ENCODE measurements at regions not wholly inside any gene's neighbourhood (a gene's known extent, or its start where the extent isn't known, plus 50 kb on each side); places are given as distances from the start of the nearest gene placed in this dataset.

GRCh38 chr2:129431881-129432280, 547.6 kb upstream of the RAB6C start:
- DNase-seq (ENCODE audit: low read depth in 3 of 3, low spot score in 1 of 3) = no peak

GRCh38 chr2:129436809-129437208, 542.7 kb upstream of the RAB6C start:
- DNase-seq (ENCODE audit: low read depth in 3 of 3, low spot score in 1 of 3) = no peak

GRCh38 chr2:129437725-129438124, 541.7 kb upstream of the RAB6C start:
- DNase-seq (ENCODE audit: low read depth in 3 of 3, low spot score in 1 of 3) = no peak

GRCh38 chr2:129438501-129439057, 540.9 kb upstream of the RAB6C start:
- DNase-seq (ENCODE audit: low read depth in 3 of 3, low spot score in 1 of 3) = no peak

- DNase-seq (ENCODE audit: low read depth in 3 of 3, low spot score in 1 of 3) = no peak
These were observed 539.8 kb upstream of the RAB6C start for GRCh38 chr2:129439406-129440302.

- DNase-seq (ENCODE audit: low read depth in 3 of 3, low spot score in 1 of 3) = no peak
These were observed 537.9 kb upstream of the RAB6C start for GRCh38 chr2:129441610-129442009.

- DNase-seq (ENCODE audit: low read depth in 3 of 3, low spot score in 1 of 3) = no peak
These were observed 536.1 kb upstream of the RAB6C start for GRCh38 chr2:129443235-129443864.

- DNase-seq (ENCODE audit: low read depth in 3 of 3, low spot score in 1 of 3) = no peak
These were observed 535.4 kb upstream of the RAB6C start for GRCh38 chr2:129443865-129444739.

GRCh38 chr2:129444751-129445150, 534.7 kb upstream of the RAB6C start:
- no peak for DNase-seq (ENCODE audit: low read depth in 3 of 3, low spot score in 1 of 3)

GRCh38 chr2:129456691-129457090, 522.8 kb upstream of the RAB6C start:
- no peak for DNase-seq (ENCODE audit: low read depth in 3 of 3, low spot score in 1 of 3)

- DNase-seq (ENCODE audit: low read depth in 3 of 3, low spot score in 1 of 3) = no peak
These were observed 522.1 kb upstream of the RAB6C start for GRCh38 chr2:129457277-129457818.

- no peak for DNase-seq (ENCODE audit: low read depth in 3 of 3, low spot score in 1 of 3)
These were observed 521.5 kb upstream of the RAB6C start for GRCh38 chr2:129458006-129458405.

- DNase-seq (ENCODE audit: low read depth in 3 of 3, low spot score in 1 of 3) = no peak
These were observed 521.0 kb upstream of the RAB6C start for GRCh38 chr2:129458436-129458835.

GRCh38 chr2:129459200-129459876, 520.1 kb upstream of the RAB6C start:
- no peak for DNase-seq (ENCODE audit: low read depth in 3 of 3, low spot score in 1 of 3)

GRCh38 chr2:129459881-129460280, 519.6 kb upstream of the RAB6C start:
- no peak for DNase-seq (ENCODE audit: low read depth in 3 of 3, low spot score in 1 of 3)

GRCh38 chr2:129460299-129461198, 518.9 kb upstream of the RAB6C start:
- no peak for DNase-seq (ENCODE audit: low read depth in 3 of 3, low spot score in 1 of 3)

GRCh38 chr2:129462349-129462748, 517.1 kb upstream of the RAB6C start:
- no peak for DNase-seq (ENCODE audit: low read depth in 3 of 3, low spot score in 1 of 3)

- no peak for DNase-seq (ENCODE audit: low read depth in 3 of 3, low spot score in 1 of 3)
These were observed 516.5 kb upstream of the RAB6C start for GRCh38 chr2:129462967-129463366.

- DNase-seq (ENCODE audit: low read depth in 3 of 3, low spot score in 1 of 3) = no peak
These were observed 515.4 kb upstream of the RAB6C start for GRCh38 chr2:129464036-129464435.

Measured in stimulated activated CD4-positive, alpha-beta T cell treated with anti-CD3 and anti-CD28 coated beads, TNF-alpha, amount 100 ng/mL, for 1 hour (primary cell).